NCI-H128 (cell line): ENCODE measurements at regions not wholly inside any gene's neighbourhood (a gene's known extent, or its start where the extent isn't known, plus 50 kb on each side); places are given as distances from the start of the nearest gene placed in this dataset.
A peak's percentile ranks its signal among the peaks of the same experiment; 100 is the strongest.

ENCODE experiments used
- DNase-seq: peaks from one replicate; lab custom pipeline; 2025; ENCODE audit not compliant: unreplicated experiment; lab: John Stamatoyannopoulos, UW

DNA sequence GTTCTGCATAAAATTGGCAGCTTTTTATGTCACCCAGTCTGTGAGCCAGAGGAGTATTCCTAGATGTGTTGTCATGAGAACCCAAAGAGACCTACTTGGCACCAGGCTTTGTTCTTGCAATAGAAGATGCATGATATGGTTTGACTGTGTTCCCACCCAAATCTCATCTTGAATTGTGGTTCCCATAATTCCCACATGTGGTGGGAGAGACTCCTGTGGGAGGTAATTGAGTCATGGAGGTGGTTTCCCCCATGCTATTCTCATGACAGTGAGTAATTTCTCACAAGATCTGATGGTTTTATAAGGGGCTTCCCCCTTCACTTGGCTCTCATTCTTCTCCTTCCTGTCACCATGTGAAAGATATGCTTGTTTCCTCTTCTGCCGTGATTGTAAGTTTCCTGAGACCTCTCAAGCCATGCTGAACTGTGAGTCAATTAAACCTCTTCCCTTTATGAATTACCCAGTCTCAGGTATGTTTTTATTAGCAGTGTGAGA is 572.0 kb upstream of the ATP2B1 start:
- DNase-seq = no peak

DNA sequence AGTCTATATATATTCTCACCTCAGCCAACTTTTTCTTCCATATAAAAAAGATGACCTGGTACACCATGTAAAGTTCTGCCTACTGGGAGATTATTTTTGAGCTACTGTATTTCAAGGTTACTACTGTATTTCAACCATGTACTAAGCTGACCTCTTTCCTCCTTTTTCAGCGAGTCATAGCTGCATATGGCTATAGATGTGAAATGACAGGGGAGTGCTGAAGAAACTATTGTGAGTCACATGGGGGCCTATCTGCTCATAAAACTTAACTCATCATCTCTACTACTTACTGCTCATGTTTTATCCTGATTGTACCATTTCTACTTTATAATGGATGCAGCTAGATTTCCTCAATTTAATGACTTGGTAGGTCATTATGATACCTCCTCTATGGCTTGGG is 571.4 kb upstream of the ATP2B1 start:
- no peak for DNase-seq

DNA sequence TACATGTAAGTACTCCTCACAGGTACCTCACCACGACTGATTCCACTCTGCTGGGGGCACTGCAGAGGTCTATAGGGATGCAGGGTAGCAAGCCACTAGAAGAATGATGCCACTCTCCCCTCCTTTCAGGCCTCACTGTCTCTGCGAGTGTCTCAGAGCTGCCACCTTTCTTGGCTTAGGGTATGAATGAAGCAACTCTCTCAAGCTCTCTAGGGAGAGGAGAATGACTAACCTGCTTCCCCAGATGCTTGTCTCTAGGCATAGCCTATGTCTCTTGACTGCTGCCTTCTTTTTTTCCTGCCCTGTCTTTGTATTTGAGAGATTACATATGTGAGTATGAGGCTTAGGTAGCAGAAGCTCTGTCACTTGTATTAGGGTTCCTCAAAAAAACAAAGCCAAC is 566.5 kb upstream of the ATP2B1 start:
- no peak for DNase-seq

DNA sequence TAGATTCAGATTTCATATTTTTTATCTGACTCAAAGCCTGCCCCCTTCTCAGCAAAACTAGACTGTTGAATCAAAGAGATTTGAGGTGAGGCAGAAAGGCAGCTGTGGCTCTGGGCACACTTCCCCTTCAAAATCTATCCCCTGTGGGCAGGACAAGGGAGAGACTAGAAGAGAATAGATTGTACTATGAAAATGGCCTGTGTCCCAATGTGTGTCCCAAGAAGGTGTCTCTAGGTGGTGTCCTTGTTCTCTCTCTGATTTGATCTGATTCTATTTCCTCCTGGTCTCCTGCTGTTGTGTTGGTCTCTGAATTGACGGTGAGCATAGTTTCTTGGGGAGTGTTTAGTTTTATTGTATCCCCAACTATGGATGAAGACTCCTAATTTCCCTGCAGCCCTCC is 565.8 kb upstream of the ATP2B1 start:
- DNase-seq = no peak

DNA sequence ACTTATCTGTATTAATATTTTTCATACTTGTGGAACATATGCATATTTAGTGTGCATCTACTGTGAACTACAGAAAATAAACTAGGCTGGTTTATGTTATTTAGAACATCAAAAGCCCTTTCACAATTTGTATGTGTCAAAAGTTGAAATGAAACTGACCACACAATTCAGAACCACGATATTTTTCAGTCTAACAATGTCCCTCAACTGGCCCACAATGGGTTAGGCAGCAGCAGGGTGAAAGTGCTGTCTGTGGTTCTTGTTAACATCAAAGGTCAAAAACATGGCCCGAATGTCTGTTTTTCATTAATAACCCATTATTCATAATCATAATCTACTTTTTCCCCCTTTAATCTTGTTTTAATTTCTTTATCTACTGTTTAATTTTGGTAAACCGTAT is 559.9 kb upstream of the ATP2B1 start:
- DNase-seq = no peak

DNA sequence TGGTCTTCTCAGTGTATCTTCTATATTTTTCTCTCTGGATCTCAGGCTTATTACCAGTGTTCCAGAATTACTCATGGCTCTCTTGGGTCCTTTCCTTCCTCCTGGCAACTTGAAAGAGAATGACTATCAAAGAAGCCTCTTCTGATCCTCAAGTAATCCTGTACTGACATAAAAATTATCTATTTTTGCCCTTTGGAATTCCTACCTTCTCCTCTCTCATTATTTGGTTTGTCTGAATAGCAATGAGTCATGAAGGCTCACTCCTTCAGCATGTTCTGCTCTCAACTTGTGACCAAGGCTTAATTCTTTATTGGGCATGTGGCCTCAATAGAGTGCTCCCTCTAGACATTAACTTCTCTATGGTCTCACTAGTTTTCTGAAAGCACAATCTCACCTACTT is 553.6 kb upstream of the ATP2B1 start:
- DNase-seq = no peak

DNA sequence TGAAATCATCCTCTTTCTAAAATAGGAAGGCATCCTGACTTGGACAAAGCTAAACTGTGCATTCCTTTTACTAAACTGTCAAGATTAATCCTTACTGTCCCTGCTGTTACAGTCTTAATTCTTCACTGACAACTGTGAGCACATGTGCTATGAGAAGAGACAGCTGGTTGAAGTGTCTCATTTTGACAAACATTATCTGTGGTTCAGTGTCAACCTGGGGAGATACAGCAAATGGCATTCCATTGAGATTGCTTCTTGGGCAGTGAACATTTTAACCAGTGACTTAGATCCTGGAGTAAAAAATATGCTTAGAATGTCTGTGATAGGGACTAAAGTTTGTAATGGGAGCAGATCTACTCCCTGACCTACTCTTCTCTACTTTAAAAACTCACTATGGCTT is 552.6 kb upstream of the ATP2B1 start:
- no peak for DNase-seq

DNA sequence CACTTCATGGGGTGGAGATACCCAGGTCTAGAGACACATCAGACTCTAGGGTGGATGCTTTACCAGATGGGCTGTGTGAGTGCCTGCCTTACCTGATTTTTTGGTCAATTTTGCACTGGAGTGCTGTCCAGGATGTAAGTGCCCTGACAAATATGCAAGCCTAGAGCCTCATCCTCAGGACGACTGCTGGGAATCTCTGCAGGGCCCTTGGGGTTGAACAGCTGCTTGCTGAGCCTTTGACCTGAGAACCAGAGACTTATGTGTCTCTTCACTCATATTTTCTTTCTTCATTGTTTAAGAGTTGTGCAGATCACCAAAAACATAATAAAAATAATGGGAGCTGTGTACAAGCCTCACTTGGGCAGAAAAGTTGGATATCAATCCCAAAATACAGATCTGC is 551.5 kb upstream of the ATP2B1 start:
- DNase-seq = no peak

DNA sequence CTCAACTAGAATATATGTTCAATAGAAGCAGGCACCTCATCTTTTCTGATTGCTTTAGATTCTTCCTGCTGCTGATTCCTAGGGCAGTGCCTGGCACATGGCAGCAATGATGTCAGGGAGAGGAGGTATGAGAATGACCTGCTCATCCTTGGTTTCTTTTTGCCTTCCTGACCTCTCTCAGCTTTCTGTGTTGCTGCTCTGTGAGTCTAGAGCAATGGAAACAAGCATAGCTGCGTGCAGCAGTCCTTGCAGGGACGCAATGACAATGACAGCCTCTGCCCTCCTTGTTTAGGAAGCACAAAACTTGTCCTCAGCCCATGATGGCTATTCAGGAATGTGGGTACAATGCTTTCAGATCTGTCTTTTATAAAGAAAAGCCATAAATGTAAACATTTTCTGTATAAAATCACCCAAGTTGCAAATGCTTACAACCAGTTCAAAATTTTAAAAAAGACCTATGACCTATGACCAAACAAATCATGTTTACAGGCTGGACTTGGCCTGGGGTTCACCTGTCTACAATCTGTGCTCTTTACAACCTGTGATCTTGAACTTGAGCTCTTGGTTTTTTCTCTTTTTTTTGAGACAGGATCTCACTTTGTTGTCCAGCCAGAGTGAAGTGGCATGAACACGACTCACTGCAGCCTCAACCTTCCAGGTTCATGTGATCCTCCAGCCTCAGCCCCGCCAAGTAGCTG is 549.4 kb upstream of the ATP2B1 start:
- DNase-seq = no peak

DNA sequence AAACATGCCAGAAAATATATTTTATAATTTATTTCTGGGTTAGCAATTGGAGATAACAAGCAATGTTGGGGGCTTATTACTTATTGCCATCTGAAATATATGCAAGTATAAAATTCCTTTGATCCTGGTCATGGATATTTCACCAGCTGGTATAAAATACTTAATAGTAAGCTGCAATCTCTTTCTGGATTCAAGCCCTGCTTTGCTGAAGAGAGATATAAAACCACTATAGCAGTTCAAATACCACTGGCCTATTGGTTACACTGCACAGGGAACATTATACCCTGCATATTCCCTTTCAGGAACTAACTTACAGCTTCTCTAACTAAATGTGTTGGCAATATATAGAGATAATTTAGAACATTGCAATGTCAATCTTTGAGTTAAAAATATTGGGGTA is 546.2 kb upstream of the ATP2B1 start:
- DNase-seq = no peak

DNA sequence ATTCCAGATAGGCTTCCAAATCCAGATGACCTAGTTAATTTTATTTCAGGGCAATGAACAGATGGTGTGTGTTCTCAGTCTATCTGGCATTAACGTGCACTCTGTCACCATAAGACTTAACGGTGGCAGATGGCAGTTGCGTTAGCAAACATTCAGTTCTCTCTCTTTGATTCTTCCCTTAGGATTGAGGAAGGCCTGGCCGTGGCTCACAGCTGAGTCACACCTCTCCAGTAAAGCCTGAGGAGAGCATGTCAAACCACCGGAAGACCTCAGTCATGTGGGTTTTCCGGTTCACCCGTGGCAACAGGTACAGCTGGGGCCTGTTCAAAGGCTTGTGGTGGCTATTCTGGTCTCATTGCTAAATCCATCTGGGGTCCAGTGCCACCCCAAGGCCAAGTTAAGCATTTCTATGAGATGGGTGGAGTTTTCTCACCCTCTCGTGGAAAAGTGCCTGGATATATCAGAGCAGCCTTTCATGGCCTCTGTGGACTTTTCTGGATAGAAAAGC is 545.1 kb upstream of the ATP2B1 start:
- DNase-seq = peak; percentile 9

DNA sequence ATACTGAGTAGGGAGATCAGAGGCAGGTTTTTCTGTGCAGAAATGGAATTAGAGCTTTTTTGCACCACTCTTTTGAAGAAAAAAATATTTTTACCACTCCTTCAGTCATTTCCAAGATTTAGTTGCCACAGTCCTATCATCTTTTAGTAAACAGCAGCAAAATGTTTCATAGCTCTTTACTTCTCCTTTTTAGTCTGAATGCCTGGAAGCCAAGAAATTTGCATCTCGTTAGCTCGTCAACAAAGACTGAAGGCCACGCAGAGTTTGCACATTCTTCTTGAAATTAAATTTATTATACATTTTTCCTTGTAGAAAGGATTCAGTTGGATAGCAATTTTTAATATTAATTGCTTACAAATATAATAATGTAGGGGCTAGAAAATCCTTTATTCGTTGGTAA is 544.5 kb upstream of the ATP2B1 start:
- no peak for DNase-seq

DNA sequence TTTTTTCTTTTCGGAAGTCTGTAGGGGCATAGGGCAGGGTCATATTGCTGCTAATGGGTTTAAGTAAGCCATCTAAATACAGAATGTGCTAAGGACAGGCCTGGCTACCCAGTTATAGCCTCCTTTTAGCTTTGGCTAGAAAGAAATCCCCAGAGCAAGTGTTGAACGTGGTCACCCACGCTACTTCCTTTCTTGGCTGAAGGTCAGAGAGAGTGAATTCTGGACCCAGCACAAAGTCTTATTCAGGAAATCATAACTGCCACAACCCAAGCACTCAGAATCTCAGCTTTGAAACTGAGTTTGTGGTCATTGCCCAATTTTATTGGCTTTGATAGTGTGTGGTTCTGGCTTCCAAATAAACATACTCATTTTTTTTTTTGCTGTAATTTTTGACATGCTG is 542.1 kb upstream of the ATP2B1 start:
- DNase-seq = no peak

DNA sequence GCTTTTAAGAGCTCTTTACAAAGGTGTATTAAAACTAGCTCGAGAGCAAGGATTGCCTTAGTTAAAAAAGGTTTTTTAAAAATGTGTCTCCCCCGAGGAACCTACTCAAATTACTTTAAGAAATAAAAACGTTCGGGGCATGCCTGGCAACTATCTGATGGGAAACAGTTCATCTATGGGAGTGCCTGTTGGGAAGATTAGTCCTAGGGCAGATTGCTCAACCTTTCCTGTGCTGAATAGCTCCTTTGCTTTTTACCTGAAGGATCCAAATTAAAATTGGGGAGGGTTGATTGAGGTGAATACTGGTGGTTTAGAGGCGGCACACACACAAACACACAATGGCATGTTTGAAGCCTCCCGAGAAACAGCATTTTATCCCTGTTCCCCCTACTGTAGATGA is 541.4 kb upstream of the ATP2B1 start:
- no peak for DNase-seq

DNA sequence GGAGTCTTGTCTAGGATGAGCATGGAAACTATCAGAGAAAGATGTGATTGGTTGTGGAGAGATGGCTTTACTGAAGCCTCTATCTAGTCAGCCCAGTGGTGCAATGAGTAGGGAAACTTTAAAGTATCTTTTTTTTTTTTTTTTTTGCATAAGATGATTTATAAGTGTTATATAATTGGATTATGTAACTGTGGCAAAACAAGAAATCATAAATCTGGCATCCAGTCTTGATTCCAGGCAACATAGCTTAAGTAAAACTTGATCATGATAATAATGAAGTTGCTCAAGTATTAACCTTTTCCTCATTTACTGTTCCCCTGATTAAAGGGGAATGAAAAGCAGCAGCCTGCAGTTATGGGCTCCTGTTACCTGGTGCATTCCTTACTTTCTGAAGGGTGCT is 538.0 kb upstream of the ATP2B1 start:
- DNase-seq = no peak

DNA sequence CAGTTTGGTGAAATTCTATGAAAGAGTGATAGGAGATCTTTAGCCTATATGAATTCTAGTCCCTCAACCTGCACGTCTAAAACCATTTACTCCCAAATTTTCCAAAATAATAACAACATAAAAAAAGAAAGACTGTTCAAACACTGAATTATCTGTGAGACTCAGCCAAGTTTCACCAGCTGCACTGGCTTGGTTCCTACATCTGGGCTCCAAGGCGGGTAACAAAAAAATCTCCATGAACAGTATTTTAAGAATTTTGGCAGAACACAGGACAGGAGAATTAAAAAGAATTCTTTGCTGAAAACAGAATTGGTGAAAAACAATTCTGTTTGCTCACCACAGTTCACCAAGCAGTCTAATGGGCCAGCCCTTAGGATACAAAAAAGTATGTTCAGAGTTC is 536.8 kb upstream of the ATP2B1 start:
- no peak for DNase-seq

DNA sequence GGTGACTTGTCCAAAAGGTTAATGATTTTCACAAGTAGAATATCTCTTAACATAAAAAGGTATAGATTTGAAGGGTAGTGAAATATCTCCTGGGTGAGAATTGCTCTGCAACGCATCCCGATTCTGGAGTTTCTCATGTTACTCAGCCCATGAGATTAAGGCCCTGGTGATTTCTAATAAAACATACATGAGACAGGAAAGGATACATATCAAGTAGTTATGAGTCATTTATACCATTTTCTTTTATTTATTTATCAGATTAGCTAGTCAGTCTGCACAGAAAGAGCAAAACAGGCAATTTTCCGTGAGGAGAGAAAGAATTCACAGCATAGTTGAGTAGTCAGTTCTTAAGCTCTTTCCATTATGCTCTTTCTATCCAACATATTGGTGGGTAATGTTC is 535.6 kb upstream of the ATP2B1 start:
- no peak for DNase-seq

DNA sequence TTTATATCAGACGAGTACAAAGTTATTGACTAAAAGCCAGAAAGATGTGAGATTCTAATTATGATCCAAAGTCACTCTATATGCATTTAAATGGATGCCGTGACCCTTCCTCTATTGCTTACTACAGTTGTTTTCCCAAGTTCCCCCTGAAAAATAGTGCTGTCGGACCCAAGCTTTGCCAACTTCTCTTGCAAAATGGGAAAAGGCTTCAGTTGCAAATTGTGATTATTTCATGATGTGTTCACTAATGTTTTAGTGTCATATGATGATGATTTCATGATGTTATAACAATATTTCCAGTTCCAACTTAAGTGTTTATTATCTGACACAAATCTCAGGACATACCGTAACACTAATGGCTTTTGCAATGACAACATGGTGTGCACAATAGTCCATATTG is 534.6 kb upstream of the ATP2B1 start:
- DNase-seq = no peak

DNA sequence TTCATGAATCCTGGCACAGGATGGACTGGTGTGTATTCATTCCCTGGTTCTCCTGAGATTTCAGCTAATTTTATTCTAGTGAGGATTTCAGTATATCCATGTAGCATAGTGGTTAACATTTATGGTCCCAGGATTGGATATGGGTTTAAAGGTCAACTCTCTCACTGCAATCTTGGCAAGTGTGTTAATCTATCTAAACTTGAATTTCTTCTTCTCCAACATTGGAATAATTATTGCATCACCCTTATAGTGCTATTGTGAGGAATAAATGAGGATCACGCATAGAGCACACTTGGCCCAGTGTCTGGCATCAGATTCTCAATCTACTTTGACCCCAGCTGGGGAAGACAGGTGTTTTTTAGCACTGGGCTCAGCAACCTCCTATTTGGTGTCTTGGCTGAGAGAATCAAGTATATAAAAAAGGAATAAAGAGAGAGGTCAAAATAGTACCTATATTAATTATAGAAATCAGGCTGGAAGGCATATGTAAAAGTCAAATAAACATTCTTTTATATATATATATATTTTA is 531.2 kb upstream of the ATP2B1 start:
- DNase-seq = no peak

DNA sequence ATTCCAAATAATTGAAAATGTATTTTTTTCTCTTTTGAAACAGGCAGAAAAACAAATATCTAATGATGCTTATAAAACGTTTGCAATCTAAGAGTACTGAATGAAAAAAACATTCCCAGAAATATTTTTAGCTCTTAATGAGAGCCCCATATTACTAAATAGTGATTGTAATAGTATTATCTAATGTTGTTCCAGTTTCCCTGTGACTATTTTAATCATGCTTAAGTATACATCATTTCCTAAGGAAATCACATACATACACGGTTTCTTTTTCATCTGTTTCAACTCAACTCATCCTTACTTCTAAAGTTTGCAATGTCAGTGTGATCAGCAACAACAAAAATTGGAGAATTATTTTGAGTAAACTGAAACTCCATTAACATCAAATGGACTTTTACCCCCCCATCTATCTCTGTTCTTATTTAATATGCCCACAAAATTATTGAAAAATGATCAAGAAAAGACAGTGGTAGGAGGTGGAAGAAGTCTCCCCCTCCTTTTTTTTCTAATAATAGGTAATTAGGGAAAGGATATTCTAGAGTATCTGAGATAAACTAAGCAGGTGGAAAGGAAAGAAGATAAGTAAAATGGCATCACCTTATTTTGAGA is 530.1 kb upstream of the ATP2B1 start:
- no peak for DNase-seq

DNA sequence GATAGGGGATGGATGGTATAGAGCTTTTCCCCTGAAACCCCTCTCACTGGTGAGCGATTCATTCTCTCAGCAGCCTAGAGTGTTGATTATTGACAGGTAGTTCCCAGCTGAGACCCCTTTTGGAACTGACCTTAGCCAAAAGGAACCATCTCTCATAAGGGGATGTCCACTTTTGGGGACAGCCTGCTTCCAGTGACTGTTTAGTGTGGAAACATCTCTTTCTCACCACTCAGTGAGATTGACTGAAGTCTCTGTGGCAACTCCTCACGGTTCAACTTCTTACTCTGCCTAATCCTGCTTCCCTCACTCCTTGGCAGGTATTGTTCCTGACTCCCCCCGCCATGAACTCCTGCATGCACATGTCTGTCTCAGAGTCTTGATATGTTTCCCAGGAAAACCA is 529.2 kb upstream of the ATP2B1 start:
- no peak for DNase-seq

DNA sequence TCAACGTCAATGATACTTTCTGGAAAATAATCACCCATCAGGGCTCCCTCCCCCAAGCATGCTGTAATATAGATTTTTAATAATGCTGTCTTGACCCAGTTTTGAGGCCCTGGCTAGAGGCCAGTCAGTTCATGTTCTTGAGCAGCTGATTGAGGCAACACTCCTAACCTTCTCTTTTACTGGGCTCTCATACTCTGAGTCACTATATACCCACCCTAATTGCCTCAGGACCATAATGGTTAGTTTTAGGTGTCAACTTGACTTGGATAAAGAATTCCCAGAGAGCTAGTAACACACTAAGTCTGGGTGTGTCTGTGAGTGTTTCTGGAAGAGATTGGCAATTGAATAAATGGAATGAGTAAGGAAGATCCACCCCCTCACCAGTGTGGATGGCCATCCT is 527.0 kb upstream of the ATP2B1 start:
- no peak for DNase-seq

DNA sequence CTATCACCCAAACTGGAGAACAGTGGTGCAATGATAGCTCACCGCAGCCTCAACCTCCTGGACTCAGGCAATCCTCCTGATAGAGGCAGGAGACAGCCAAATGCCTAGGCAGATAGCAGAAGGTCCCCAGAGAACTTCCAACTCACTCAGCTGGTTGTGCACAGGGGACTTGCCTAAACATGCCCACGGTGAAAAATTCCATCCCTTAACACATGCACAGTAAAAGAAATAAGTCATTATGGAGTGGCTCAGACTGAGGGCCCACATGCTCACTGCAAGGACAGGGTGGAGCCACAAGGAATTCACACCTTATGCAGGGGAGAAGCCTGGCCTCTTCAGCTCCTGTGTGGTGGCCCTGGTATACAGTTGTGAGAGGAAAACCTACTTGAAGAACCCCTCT is 525.8 kb upstream of the ATP2B1 start:
- DNase-seq = no peak
